HepG2 (cell line): ENCODE measurements at regions not wholly inside any gene's neighbourhood (a gene's known extent, or its start where the extent isn't known, plus 50 kb on each side); places are given as distances from the start of the nearest gene placed in this dataset.

Experiments used
- ATAC-seq: fragments of 200-7000 bp; cut with Tn5 transposase; 3 replicates; pipeline ENCODE4 v1.9.1; 2020; ENCODE audit warnings: mild to moderate bottlenecking, moderate library complexity
- BruUV-seq: library from RNA; stranded (reverse); fragments of 400-500 nt; replicated peaks from 2 replicates; lab custom pipeline; 2021; lab: Mats Ljungman, UMichigan
- CTCF ChIA-PET: fragments of 300-600 bp; formaldehyde crosslinking; extraction: SDS; loops from one replicate; lab custom pipeline; 2021; ENCODE audit warnings: low total read pairs, inconsistent platforms, low intra/inter-chr PET ratio; lab: Yijun Ruan, JAX
- POLR2A ChIA-PET: fragments of 350-600 bp; sonication (Branson Sonifier 250); formaldehyde crosslinking; loops from one replicate; lab custom pipeline; 2020; ENCODE audit warnings: antibody characterized with exemption, inconsistent platforms; lab: Yijun Ruan, JAX
- DNase-seq: peaks from one replicate; pipeline ENCODE4 v3.0.0-alpha.2; 2015; ENCODE audit warnings: low spot score
- FAIRE-seq: peaks from 3 replicates; lab custom pipeline; 2011; peaks lifted over from hg19 to GRCh38; lab: Jason Lieb, UNC
- H2AFZ ChIP-seq: one replicate; pipeline ENCODE4 v1.6.1; 2011; ENCODE audit warnings: low read length, inconsistent platforms
- H3K27ac ChIP-seq: fragments of 300-600 bp; 3 replicates; pipeline ENCODE4 v1.8.0; 2011; ENCODE audit warnings: mixed run types, mild to moderate bottlenecking, mixed read lengths, low read length, inconsistent platforms; ENCODE audit not compliant: insufficient read depth; ENCODE audit errors: extremely low read length
- H3K27me3 ChIP-seq, 2 experiments: fragments of 200-600 bp in 1 of 2; 2 replicates in 1 of 2; 3 replicates in 1 of 2; pipeline versions ENCODE4 v1.6.0 to v1.8.0; 2011; ENCODE audit warnings: low read length in 2 of 2, mild to moderate bottlenecking in 2 of 2, moderate library complexity in 2 of 2, inconsistent platforms in 1 of 2; ENCODE audit not compliant: insufficient read depth in 2 of 2, control insufficient read depth in 1 of 2
- H3K36me3 ChIP-seq, 2 experiments: fragments of 200-600 bp in 1 of 2; replicated peaks in 1 of 2; 2 replicates in 1 of 2; 3 replicates in 1 of 2; pipeline versions ENCODE4 v1.5.1 to v1.8.0; 2011; ENCODE audit warnings: low read length in 2 of 2, inconsistent platforms in 1 of 2; ENCODE audit not compliant: insufficient read depth in 2 of 2, control insufficient read depth in 1 of 2
- H3K4me1 ChIP-seq: 2 replicates; pipeline ENCODE4 v1.5.1; 2012; ENCODE audit warnings: low read length, inconsistent platforms; ENCODE audit not compliant: insufficient read depth
- H3K4me2 ChIP-seq: 2 replicates; pipeline ENCODE4 v1.6.0; 2011; ENCODE audit warnings: low read depth, low read length, inconsistent platforms
- H3K4me3 ChIP-seq, 3 experiments: fragments of 200-600 bp in 1 of 3; sonication (generic), shearing (Covaris generic) in 1 of 3; replicated peaks in 1 of 3; 2 replicates each; pipeline ENCODE4 v1.5.1; 2011 to 2016; ENCODE audit warnings: low read length in 3 of 3, inconsistent platforms in 2 of 3, low read depth in 2 of 3, mild to moderate bottlenecking in 2 of 3, control low read depth in 1 of 3, mixed read lengths in 1 of 3; ENCODE audit not compliant: insufficient read depth in 1 of 3
- H3K79me2 ChIP-seq: one replicate; pipeline ENCODE4 v1.6.1; 2011; ENCODE audit warnings: low read length, inconsistent platforms; ENCODE audit not compliant: insufficient read depth
- H3K9ac ChIP-seq: 2 replicates; pipeline ENCODE4 v1.6.0; 2011; ENCODE audit warnings: mild to moderate bottlenecking, low read depth, low read length, inconsistent platforms; ENCODE audit not compliant: insufficient read depth
- H3K9me3 ChIP-seq: 2 replicates; pipeline ENCODE4 v1.5.1; 2012; ENCODE audit warnings: mild to moderate bottlenecking, low read length
- H4K20me1 ChIP-seq: 2 replicates; pipeline ENCODE4 v1.6.0; 2011; ENCODE audit warnings: inconsistent platforms, mild to moderate bottlenecking, low read length, moderate library complexity; ENCODE audit not compliant: insufficient read depth
- BRD4 ChIP-seq: sonication (generic); formaldehyde crosslinking; IDR thresholded peaks from 2 replicates; pipeline ENCODE4 v1.4.0; 2020; ENCODE audit warnings: missing genetic modification reagents
- ELF3 ChIP-seq: IDR thresholded peaks from 2 replicates; pipeline ENCODE4 v1.6.1; 2016; ENCODE audit warnings: missing genetic modification reagents, missing compliant biosample characterization
- GLI4 ChIP-seq: sonication (generic); formaldehyde crosslinking; IDR thresholded peaks from 2 replicates; pipeline ENCODE4 v1.5.1; 2020; ENCODE audit warnings: missing genetic modification reagents, mild to moderate bottlenecking, moderate library complexity, borderline replicate concordance
- ZKSCAN1 ChIP-seq: fragments of 150-350 bp; IDR thresholded peaks from 2 replicates; pipeline ENCODE4 v1.6.1; 2014; ENCODE audit warnings: low read length
- ZNF468 ChIP-seq: sonication (generic); formaldehyde crosslinking; IDR thresholded peaks from 2 replicates; pipeline ENCODE4 v1.8.0; 2022; ENCODE audit warnings: mild to moderate bottlenecking, moderate library complexity, missing genetic modification reagents
- ZNF792 ChIP-seq: IDR thresholded peaks from 2 replicates; pipeline ENCODE4 v1.6.1; 2016
- WGBS: methylation state at CpG from one replicate; pipeline ENCODE4 v1.1.6; 2017; ENCODE audit warnings: low lambda C conversion rate; 5-methylcytosine and 5-hydroxymethylcytosine counted together
- in situ Hi-C: cut with HindIII; loops from 2 replicates; pipeline ENCODE4 v1.10.0; 2017; ENCODE audit warnings: low pct_unique_long_range_greater_than_20kb; ENCODE audit not compliant: extremely low pct_ligation_motif_present
- intact Hi-C: fragments of 100-400 bp; cut with micrococcal nuclease; formaldehyde crosslinking; loops from one replicate; pipeline ENCODE4 v1.10.0; 2022; ENCODE audit not compliant: unreplicated experiment
- TF ChIP-seq, protein P1 (sequence below): sonication (generic); formaldehyde crosslinking; IDR thresholded peaks from 2 replicates; pipeline ENCODE4 v1.8.0; 2022; ENCODE audit warnings: mild to moderate bottlenecking, missing genetic modification reagents, moderate library complexity
- TF ChIP-seq, protein P2 (sequence below): sonication (generic); formaldehyde crosslinking; IDR thresholded peaks from 2 replicates; pipeline ENCODE4 v1.9.0; 2021; ENCODE audit warnings: missing genetic modification reagents, borderline replicate concordance
- TF ChIP-seq, protein P3 (sequence below): IDR thresholded peaks from 2 replicates; pipeline ENCODE4 v1.6.1; 2016

DNA sequence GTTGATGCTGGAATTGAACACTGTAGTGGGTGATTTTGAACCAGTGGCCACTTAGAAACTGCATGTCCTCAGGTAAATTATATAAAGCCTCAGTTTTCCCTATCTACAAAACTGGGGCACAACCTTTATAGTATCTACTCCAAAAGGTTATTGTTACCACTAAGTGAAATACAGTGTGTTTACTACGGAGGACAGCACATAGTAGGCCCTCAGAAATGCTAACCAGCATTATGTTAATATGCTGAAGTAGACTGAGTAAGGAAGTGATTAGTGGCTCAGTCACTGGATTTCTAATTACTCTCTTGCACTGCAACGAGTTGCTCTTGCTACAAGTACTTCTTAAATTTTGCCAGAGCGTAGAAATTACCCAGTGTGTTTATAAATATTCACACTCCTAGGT is 139.5 kb downstream of the HAUS1 start:
- Histone ChIP-seq H3K4me1 (no peaks in the 10 kb centered on the region), H3K4me2 (no peak overlapping the region), H3K27me3 (no peaks in the 10 kb centered on the region), H3K4me3 (no peak overlapping the region), H3K36me3 (peaks cover 2 to 3% of the 10 kb centered on the region in 2 experiments; a peak in 2 of 5 replicates), H3K79me2 (no peaks in the 10 kb centered on the region), H3K9ac (no peak overlapping the region), H3K27ac (no peak overlapping the region), H3K9me3 (no peaks in the 10 kb centered on the region), H4K20me1 (no peaks in the 10 kb centered on the region; the same call in 1 of the 2 replicates), H2AFZ (no peak overlapping the region)
- ChIA-PET CTCF (no interaction called here), POLR2A (no interaction called here)
- BruUV-seq = no TSS peak
- ATAC-seq = no peak
- WGBS = 95% methylated on average over 3 of the region's 3 CpGs
- FAIRE-seq = no peak
- TF ChIP-seq ZKSCAN1 = peak; percentile 57; the same call in 1 of the 2 replicates
- TF ChIP-seq BRD4 (CRISPR knock-in tag) = no peak
- no peak for TF ChIP-seq ZNF468 (CRISPR knock-in tag)
- no peak for TF ChIP-seq ELF3 (CRISPR knock-in tag)
- TF ChIP-seq, protein P1, sequence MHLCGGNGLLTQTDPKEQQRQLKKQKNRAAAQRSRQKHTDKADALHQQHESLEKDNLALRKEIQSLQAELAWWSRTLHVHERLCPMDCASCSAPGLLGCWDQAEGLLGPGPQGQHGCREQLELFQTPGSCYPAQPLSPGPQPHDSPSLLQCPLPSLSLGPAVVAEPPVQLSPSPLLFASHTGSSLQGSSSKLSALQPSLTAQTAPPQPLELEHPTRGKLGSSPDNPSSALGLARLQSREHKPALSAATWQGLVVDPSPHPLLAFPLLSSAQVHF (CRISPR knock-in tag) = no peak
- in situ Hi-C loops (no loop called here), intact Hi-C loops (no loop called here)
- DNase-seq = no peak

DNA sequence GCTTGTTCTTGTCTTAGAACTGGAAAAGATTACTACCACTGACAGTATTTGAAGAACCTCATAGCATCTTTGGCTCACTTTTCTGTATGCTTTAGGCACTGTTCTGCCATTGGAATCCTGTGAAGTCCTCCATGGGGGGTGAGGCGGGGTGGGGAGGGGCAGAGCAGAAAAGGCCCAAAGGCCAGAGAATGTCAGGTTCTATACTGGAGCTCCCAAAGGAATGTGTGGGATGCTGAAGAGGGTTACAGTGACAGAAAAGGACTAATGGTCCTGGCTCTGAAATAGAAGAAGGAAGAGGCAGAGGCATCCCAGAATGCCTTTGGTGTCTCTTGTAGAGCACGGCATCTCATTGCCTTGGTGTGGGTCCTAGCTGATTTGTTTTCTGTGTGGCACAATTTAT is 141.9 kb downstream of the HAUS1 start:
- Histone ChIP-seq H3K27me3 (no peaks in the 10 kb centered on the region), H4K20me1 (no peaks in the 10 kb centered on the region)
- DNase-seq (no peak), ATAC-seq (no peak)
- WGBS = 100% methylated on average over 2 of the region's 2 CpGs
- in situ Hi-C loops = no loop called here
- TF ChIP-seq ZNF792 (CRISPR knock-in tag) (no peak), GLI4 (CRISPR knock-in tag) (no peak)
- TF ChIP-seq, protein P2, sequence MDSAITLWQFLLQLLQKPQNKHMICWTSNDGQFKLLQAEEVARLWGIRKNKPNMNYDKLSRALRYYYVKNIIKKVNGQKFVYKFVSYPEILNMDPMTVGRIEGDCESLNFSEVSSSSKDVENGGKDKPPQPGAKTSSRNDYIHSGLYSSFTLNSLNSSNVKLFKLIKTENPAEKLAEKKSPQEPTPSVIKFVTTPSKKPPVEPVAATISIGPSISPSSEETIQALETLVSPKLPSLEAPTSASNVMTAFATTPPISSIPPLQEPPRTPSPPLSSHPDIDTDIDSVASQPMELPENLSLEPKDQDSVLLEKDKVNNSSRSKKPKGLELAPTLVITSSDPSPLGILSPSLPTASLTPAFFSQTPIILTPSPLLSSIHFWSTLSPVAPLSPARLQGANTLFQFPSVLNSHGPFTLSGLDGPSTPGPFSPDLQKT (CRISPR knock-in tag) = no peak
- TF ChIP-seq, protein P3, sequence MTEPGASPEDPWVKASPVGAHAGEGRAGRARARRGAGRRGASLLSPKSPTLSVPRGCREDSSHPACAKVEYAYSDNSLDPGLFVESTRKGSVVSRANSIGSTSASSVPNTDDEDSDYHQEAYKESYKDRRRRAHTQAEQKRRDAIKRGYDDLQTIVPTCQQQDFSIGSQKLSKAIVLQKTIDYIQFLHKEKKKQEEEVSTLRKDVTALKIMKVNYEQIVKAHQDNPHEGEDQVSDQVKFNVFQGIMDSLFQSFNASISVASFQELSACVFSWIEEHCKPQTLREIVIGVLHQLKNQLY (CRISPR knock-in tag) = no peak
- TF ChIP-seq, all 625 proteins: peak for 0
- ChIA-PET POLR2A (no interaction called here), CTCF (no interaction called here)
- Histone ChIP-seq H3K36me3 (peaks cover 0 to 3% of the 10 kb centered on the region in 2 experiments; a peak in 1 of 5 replicates), H2AFZ (no peak overlapping the region), H3K27ac (no peak overlapping the region), H3K9ac (no peak overlapping the region), H3K4me3 (no peak overlapping the region), H3K4me2 (no peak overlapping the region), H3K79me2 (no peaks in the 10 kb centered on the region), H3K4me1 (no peaks in the 10 kb centered on the region), H3K9me3 (no peaks in the 10 kb centered on the region)
- intact Hi-C loops = no loop called here
- no TSS peak for BruUV-seq
- FAIRE-seq = no peak
